DMS79 treated with DMSO at 0.1 percent for 48 hours (cell line): ENCODE measurements at regions not wholly inside any gene's neighbourhood (a gene's known extent, or its start where the extent isn't known, plus 50 kb on each side); places are given as distances from the start of the nearest gene placed in this dataset.

ENCODE experiments used
- DNase-seq: peaks from one replicate; lab custom pipeline; 2025; lab: John Stamatoyannopoulos, UW

DNA sequence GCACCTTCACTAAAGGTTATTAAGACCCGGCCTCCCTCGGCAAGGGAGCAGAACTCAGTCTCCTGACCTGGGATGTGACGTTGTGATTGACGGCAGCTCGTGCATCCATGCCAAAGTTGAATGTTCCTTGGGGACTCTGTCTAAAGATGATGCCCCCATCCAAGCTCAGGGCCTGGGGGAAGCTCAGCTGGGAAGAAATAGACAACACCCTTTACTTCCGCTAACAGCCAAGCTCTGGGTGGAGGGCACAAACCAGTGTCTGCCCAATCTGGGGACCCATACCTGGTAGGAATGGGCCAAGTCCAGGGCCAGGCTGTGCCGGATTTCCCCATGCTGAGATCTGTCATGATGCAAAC, 95.4 kb downstream of the RMI2 start:
- DNase-seq = no peak

GRCh38 chr16:11445486-11445885, 100.2 kb downstream of the RMI2 start:
- no peak for DNase-seq

- no peak for DNase-seq
Observed at GRCh38 chr16:11446566-11447119, 101.4 kb downstream of the RMI2 start.

DNA sequence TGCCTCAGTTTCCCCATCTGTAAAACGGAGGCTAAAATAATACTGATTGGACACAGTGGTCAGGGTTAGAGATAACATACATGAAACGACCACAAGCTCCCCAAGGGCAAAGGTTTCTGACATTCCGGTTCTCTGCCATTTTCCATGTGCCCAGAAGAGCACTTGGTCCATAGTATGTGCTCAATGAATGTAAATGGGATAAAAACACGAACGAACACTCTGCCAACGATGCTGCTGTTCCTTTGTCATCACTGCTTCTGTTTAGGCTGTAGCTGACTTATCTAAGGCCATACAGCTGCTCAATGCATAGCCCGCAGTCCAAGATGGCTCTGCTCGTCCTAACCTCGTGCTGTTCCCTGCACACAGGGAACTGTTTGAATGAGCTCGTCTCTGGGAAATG, 102.0 kb downstream of the RMI2 start:
- DNase-seq = no peak

DNA sequence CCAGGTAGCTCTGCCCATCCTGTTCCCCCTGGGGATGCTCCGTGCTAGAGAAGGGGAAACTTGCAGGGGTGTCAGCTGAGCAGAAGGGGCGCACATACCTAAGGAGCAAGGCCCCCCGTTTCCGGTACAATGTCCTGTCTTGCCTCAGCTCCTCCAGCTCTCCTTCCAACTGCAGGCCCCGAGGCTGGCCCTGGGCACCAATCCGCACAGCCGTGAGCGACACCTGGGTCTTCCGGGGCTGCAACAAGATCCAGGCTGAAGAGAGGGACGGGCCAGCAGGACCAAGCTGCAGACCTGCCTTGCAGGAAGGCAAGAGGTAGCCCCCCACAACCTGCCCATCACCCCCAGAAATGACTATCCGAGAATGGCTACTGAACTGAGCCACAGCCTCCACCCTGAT, 102.6 kb downstream of the RMI2 start:
- DNase-seq = no peak

GRCh38 chr16:11448796-11449416, 103.6 kb downstream of the RMI2 start:
- DNase-seq = no peak

GRCh38 chr16:11449716-11450115, 104.5 kb downstream of the RMI2 start:
- DNase-seq = no peak

GRCh38 chr16:11450136-11450535, 104.9 kb downstream of the RMI2 start:
- DNase-seq = no peak

GRCh38 chr16:11452298-11452697, 107.0 kb downstream of the RMI2 start:
- DNase-seq = no peak

GRCh38 chr16:11452746-11453389, 107.6 kb downstream of the RMI2 start:
- peak; percentile 36 for DNase-seq

DNA sequence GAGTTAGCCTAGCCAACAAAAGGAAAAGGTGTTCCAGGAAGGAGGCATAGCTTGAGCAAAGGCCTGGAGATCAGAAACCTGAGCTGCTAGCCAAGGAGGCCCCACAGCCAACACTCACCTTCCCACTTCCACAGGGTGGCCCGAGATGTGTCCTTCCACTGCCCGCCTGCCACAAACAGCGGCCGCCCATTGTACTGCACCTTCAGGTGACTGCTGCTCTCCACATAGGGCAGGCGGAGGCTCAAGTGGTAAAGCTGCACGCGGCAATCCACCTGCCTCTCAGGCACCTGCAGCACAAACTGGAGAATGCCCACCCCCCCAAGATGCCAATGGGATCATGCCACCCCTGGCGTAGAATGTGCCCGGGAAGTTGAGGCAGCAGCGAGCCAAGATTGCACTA, 111.5 kb downstream of the RMI2 start:
- no peak for DNase-seq

GRCh38 chr16:11459722-11460121, 114.5 kb downstream of the RMI2 start:
- DNase-seq = no peak

DNA sequence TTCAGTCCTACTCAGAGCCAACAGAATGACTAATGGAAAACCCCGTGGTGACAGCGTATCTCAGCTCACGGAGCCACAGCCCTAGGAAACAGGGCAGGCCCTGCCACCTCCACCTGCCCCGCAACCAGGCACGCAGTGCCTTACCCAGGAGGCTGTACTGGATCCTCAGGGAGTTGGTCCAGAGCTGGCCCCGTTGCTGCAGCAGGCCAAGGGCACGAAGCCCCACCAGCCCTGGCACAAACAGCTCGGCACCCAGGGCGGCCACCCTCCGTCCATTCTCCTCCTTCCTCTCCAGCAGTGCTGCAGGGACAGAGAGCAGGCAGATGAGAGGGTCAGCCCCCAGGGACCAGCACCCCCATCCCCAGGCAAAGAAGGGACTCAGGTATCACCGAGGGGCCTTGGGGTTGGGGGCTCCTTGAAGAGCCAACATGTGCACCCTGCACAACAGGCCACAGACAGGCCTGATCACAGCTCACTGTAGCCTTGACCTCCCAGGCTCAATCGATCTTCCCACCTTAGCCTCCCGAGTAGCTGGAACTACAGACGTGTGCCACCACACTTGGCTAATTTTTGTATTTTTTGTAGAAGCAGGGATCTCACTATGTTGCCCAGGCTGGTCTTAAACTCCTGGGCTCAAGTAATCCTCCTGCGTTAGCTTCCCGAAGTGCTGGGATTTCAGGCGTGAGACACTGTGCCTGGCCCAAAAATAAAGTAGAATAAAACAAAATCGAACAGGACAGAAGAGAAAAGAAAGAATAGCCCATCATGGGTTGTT, 115.7 kb downstream of the RMI2 start:
- no peak for DNase-seq

DNA sequence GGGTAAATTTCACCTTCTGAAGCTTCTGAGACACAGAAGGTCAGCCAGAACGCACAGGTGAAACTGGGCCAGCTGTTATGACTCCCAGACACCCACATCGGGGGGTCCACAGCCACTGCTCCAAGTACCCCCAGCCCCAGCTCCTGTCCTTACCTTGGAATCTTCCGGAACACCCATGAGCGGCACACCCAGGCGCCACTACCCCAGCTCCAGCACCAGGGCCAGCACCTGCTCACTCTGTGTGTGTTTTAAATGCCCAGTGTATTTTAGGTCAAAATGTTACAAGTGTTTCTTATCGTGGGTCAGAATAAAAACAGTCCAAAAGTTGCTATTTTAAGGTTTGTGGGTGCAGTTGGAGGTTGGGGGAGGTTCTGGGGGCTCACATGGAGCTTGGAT, 116.3 kb downstream of the RMI2 start:
- DNase-seq = no peak

DNA sequence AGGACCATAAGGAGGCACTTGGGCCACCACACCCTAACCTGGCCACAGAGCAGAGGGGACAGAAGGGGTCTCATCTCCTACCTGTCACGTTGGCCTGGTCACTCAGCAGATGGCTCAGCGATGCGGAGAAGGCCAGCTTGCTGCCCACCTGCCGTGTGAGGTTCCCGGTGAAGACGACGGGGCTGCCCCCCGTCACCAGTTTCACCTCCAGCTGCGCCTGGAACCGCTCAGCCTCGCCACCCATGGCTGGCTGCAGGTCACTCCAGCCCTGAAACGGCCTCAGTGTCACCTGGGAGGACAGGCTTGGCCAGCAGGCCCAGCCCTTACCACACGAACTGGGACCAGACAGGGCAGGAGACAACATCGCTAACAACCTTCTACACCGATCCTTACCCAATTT, 116.8 kb downstream of the RMI2 start:
- no peak for DNase-seq

DNA sequence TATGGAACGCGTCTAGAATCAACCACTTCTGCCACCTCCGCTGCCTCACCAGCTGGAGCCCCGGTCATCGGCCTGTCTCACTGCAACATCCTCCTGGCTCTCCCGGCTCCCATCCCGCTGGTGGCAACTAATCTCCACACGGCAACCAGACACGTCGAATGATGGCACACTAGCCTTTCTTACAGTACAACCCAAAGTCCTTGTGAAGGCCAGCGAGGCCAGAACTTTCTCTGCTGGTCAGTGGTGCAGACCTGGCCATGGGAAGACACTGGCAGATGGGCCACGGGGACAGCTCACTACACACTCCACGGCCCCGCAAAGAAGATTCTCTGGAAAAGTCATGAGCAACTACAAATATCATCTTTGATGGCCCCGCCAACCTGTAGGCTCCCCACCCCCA, 117.6 kb downstream of the RMI2 start:
- no peak for DNase-seq

DNA sequence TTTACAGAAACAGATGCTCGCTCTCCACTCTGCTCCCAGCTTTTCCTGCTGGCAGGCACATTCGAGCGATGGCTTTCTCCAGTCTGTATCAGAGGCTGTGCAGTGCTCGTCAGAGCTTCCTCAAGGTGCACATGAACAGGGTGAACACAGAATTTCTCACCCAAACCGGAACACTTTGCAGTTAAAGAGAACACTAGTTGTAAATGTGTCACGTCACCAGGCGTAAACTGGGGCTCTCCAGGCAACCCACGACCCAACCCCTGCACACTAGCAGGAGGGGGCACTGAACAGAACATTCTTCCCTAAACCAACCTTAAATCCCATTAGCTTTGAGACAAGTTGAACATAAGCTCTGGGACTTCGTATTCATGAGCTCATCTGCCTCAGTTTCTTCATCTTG, 119.0 kb downstream of the RMI2 start:
- DNase-seq = no peak

DNA sequence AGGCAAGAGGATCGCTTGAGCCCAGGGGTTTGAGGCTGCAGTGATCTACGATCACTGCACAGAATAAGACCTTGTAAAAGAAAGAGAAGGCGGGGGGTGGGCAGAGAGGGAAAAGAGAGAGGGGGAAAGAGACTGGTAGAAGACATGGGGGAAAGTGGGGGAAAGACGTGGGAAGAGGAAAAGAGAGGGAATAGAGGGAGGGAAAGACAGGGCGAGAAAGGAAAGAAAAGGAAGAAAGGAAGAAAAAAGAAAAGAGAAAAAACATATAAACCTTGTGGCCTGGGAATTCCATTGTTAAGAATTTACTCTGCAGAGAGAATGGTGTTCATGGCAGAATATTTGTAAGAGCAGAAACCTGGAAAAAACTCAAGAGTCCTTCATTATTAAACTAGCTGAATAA, 120.4 kb downstream of the RMI2 start:
- DNase-seq = no peak

DNA sequence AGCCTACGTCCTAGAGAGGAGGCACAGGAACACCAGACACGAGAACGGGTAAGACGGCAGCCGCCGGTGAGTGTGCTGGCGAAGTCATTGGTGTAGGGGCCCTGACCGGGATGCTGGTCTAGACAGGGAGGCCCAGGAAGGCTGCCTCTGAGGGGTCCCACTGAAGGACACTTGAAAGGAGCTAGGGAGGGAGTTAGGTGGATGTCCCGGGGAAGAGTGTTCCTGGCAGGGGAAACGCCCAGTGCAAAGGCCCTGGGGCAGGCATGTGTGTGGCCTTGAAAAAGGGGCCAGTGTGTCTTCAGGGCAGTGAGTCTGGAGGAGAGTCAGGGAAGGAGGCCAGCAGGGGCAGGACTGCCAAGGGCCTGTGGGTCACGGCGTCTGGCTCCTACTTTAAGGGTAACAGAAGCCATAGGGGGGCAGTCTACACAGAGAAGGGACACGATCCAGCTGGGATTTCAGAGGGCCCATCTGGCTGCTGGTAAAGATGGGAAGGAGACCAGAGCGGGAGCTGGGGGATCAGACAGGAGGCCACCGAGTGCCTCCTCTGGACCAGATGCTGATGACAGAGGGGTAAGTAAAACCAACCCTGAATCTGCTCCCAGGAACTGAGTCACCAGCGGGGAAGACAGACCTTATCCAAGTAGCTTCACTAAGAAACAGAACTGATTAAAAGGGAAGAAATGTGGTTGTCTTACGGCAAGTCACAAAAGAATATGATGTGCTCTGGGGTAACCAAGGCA, 115.9 kb downstream of the LITAF start:
- DNase-seq = no peak

DNA sequence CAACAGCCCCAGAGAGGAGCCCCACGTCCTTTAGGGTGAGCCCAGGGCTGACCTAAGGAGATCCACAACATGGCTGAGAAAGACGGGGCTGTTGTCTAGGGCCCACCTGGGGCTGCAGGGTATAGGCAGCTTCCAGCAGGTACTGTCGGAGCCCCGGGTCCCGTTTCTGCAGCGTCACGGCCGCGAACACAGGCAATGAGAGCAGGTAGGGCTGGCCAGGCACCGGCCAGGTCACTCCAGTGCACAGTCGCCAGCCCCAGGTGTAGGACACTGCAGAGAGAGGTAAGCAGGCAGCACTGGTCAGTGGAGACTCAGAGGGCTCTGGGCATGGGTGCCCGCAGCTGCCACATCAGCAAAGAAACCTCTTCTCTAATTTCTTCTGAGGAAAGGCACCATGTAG, 115.2 kb downstream of the LITAF start:
- DNase-seq = no peak

DNA sequence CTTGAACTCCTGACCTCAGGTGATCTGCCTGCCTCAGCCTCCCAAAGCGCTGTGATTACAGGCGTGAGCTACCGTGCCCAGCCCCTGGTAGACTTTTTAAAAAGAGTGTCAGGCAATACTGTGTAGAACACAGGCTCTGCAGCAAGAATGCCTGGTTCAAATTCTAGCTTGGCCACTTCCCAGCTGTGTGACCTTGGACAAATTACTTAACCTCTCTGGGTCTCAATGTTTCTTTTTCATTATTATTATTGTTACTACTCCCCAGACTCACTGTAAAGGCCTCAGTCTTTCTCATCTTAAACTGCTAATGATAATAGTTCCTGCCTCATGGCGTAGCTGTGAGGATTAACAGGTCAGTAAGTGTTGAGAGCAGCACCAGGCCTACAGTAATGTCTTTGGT, 114.3 kb downstream of the LITAF start:
- DNase-seq = no peak

DNA sequence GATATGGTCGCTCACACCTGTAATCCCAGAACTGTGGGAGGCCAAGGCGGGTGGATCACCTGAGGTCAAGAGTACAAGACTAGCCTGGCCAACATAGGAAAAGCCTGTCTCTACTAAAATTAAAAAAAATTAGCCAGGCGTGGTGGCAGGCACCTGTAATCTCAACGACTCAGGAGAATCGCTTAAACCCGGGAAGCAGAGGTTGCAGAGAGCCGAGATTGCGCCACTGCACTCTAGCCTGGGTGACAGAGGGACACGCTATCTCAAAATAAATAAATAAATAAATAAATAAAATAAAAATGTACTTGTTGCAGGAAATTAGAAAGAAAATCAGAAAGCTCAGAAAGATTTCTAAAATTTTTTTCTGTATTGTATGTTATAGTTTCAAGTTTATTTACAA, 113.9 kb downstream of the LITAF start:
- no peak for DNase-seq

DNA sequence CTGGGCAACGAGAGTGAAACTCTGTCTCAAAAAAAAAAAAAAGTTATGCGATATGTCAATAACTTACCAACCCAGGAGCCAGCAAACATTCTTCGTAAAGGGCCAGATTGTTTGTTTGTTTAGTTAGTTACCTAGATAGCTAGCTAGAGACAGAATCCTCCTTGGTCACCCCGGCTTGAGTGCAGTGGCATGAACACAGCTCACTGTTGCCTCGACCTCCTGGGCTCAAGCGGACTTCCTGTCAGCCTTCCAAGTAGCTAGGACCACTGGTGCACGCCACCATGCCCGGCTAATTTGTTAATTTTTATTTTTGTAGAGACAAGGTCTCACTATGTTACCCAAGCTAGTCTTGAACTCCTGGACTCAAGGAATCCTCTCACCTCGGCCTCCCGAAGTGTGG, 113.0 kb downstream of the LITAF start:
- no peak for DNase-seq
